ENCODE measurements at regions not wholly inside any gene's neighbourhood (a gene's known extent, or its start where the extent isn't known, plus 50 kb on each side); places are given as distances from the start of the nearest gene placed in this dataset.

GRCh38 chr6:147881432-147881831 is 372.9 kb downstream of the SAMD5 start:
- no peaks in the 10 kb centered on the region for H4K20me1 ChIP-seq
- no peak overlapping the region for H3K27ac ChIP-seq
- 0 out of 22 replicates have a peak, but pooled peaks cover 0 to 2% (median 0%) of the 10 kb centered on the region in 11 experiments for H3K9me3 ChIP-seq (replicated peaks in 1 of 11)
- H3K9ac ChIP-seq, result no peak overlapping the region
- H3K4me2 ChIP-seq, result peak overlapping the region in 3 of 11 experiments; percentile 4 to 27 (median 5); a peak in 1 of 22 replicates
- no peak overlapping the region for H3K4me3 ChIP-seq
- no peaks in the 10 kb centered on the region for H3K27me3 ChIP-seq
- no peak for TF ChIP-seq Cebpa-rat (IDR thresholded peaks at IDR 0.05)
- no peaks in the 10 kb centered on the region for H3K36me3 ChIP-seq
- H3K4me1 ChIP-seq, result peaks cover 0 to 5% (median 0%) of the 10 kb centered on the region in 10 experiments; a peak in 3 of 20 replicates

- no peak for TF ChIP-seq Cebpa-rat (IDR thresholded peaks at IDR 0.05)
- Histone ChIP-seq H3K4me2 (no peak overlapping the region), H3K4me1 (no peaks in the 10 kb centered on the region), H3K9me3 (replicated peaks in 1 of 11) (peaks cover 0 to 22% (median 6%) of the 10 kb centered on the region in 11 experiments; a peak in 10 of 22 replicates), H3K27me3 (no peaks in the 10 kb centered on the region), H4K20me1 (no peaks in the 10 kb centered on the region), H3K36me3 (no peaks in the 10 kb centered on the region), H3K27ac (no peak overlapping the region), H3K9ac (no peak overlapping the region), H3K4me3 (no peak overlapping the region)
These were observed 379.9 kb downstream of the SAMD5 start for GRCh38 chr6:147888374-147888773.

GRCh38 chr6:147891671-147892070 is 383.2 kb downstream of the SAMD5 start:
- H3K27ac ChIP-seq, result no peak overlapping the region
- no peak overlapping the region for H3K9ac ChIP-seq
- TF ChIP-seq Cebpa-rat (IDR thresholded peaks at IDR 0.05), result no peak
- no peaks in the 10 kb centered on the region for H3K27me3 ChIP-seq
- H3K4me2 ChIP-seq, result no peak overlapping the region
- H3K4me1 ChIP-seq, result no peaks in the 10 kb centered on the region
- H3K4me3 ChIP-seq, result no peak overlapping the region
- no peaks in the 10 kb centered on the region for H4K20me1 ChIP-seq
- H3K36me3 ChIP-seq, result no peaks in the 10 kb centered on the region
- H3K9me3 ChIP-seq (replicated peaks in 1 of 11), result peaks cover 0 to 20% (median 6%) of the 10 kb centered on the region in 11 experiments; a peak in 10 of 22 replicates

- Histone ChIP-seq H3K27ac (no peak overlapping the region), H3K36me3 (no peaks in the 10 kb centered on the region)
These were observed 384.0 kb downstream of the SAMD5 start for GRCh38 chr6:147892476-147892875.

GRCh38 chr6:147895272-147895671 is 386.8 kb downstream of the SAMD5 start:
- Histone ChIP-seq H3K36me3 (no peaks in the 10 kb centered on the region), H4K20me1 (no peaks in the 10 kb centered on the region), H3K27ac (no peak overlapping the region), H3K4me2 (no peak overlapping the region), H3K4me1 (no peaks in the 10 kb centered on the region), H3K9me3 (replicated peaks in 1 of 11) (no peaks in the 10 kb centered on the region), H3K27me3 (no peaks in the 10 kb centered on the region), H3K9ac (no peak overlapping the region), H3K4me3 (no peak overlapping the region)
- no peak for TF ChIP-seq Cebpa-rat (IDR thresholded peaks at IDR 0.05)

More at GRCh38 chr6:147892476-147892875, 384.0 kb downstream of the SAMD5 start:
- no peak overlapping the region for H3K4me2 ChIP-seq
- no peaks in the 10 kb centered on the region for H3K27me3 ChIP-seq
- H3K4me3 ChIP-seq, result no peak overlapping the region
- no peaks in the 10 kb centered on the region for H4K20me1 ChIP-seq
- peaks cover 0 to 13% (median 2%) of the 10 kb centered on the region in 11 experiments; a peak in 7 of 22 replicates for H3K9me3 ChIP-seq (replicated peaks in 1 of 11)
- H3K9ac ChIP-seq, result no peak overlapping the region
- TF ChIP-seq Cebpa-rat (IDR thresholded peaks at IDR 0.05), result no peak
- H3K4me1 ChIP-seq, result no peaks in the 10 kb centered on the region

GRCh38 chr6:147900247-147900830 is 391.8 kb downstream of the SAMD5 start:
- TF ChIP-seq Cebpa-rat (IDR thresholded peaks at IDR 0.05), result no peak
- H3K9me3 ChIP-seq (replicated peaks in 1 of 11), result no peaks in the 10 kb centered on the region
- H3K27me3 ChIP-seq, result no peaks in the 10 kb centered on the region
- no peak overlapping the region for H3K4me3 ChIP-seq
- no peak overlapping the region for H3K27ac ChIP-seq
- no peaks in the 10 kb centered on the region for H4K20me1 ChIP-seq
- no peaks in the 10 kb centered on the region for H3K4me1 ChIP-seq
- H3K4me2 ChIP-seq, result no peak overlapping the region
- H3K9ac ChIP-seq, result no peak overlapping the region
- no peaks in the 10 kb centered on the region for H3K36me3 ChIP-seq

GRCh38 chr6:147903321-147903720 is 394.8 kb downstream of the SAMD5 start:
- Histone ChIP-seq H3K9ac (no peak overlapping the region), H3K27me3 (no peaks in the 10 kb centered on the region), H3K4me2 (no peak overlapping the region), H3K4me1 (no peaks in the 10 kb centered on the region), H3K36me3 (no peaks in the 10 kb centered on the region), H3K27ac (no peak overlapping the region), H3K4me3 (no peak overlapping the region), H4K20me1 (no peaks in the 10 kb centered on the region), H3K9me3 (replicated peaks in 1 of 11) (no peaks in the 10 kb centered on the region)
- TF ChIP-seq Cebpa-rat (IDR thresholded peaks at IDR 0.05), result no peak

GRCh38 chr6:147903931-147904330 is 395.4 kb downstream of the SAMD5 start:
- no peak for TF ChIP-seq Cebpa-rat (IDR thresholded peaks at IDR 0.05)
- Histone ChIP-seq H3K9ac (no peak overlapping the region), H3K9me3 (replicated peaks in 1 of 11) (no peaks in the 10 kb centered on the region), H4K20me1 (no peaks in the 10 kb centered on the region), H3K27me3 (no peaks in the 10 kb centered on the region), H3K27ac (no peak overlapping the region), H3K4me3 (no peak overlapping the region), H3K4me1 (no peaks in the 10 kb centered on the region), H3K4me2 (no peak overlapping the region), H3K36me3 (no peaks in the 10 kb centered on the region)

- Histone ChIP-seq H3K9ac (no peak overlapping the region), H3K4me3 (no peak overlapping the region), H3K4me1 (no peaks in the 10 kb centered on the region), H3K27me3 (no peaks in the 10 kb centered on the region), H3K4me2 (no peak overlapping the region), H4K20me1 (no peaks in the 10 kb centered on the region), H3K36me3 (no peaks in the 10 kb centered on the region), H3K9me3 (replicated peaks in 1 of 11) (no peaks in the 10 kb centered on the region), H3K27ac (no peak overlapping the region)
- TF ChIP-seq Cebpa-rat (IDR thresholded peaks at IDR 0.05), result no peak
These were observed 395.9 kb downstream of the SAMD5 start for GRCh38 chr6:147904416-147904815.

GRCh38 chr6:147905711-147906110 is 397.2 kb downstream of the SAMD5 start:
- no peak for TF ChIP-seq Cebpa-rat (IDR thresholded peaks at IDR 0.05)
- no peak overlapping the region for H3K4me3 ChIP-seq
- H3K27ac ChIP-seq, result no peak overlapping the region
- H3K4me1 ChIP-seq, result no peaks in the 10 kb centered on the region
- H4K20me1 ChIP-seq, result no peaks in the 10 kb centered on the region
- H3K27me3 ChIP-seq, result no peaks in the 10 kb centered on the region
- H3K4me2 ChIP-seq, result no peak overlapping the region
- no peaks in the 10 kb centered on the region for H3K9me3 ChIP-seq (replicated peaks in 1 of 11)
- no peak overlapping the region for H3K9ac ChIP-seq
- no peaks in the 10 kb centered on the region for H3K36me3 ChIP-seq

Measured in BLaER1 treated with 17β-estradiol and CSF1 and Interleukin-3, amounts not matched to agents 10 nM and 100 nM (cell line).